ENCODE measurements at regions not wholly inside any gene's neighbourhood (a gene's known extent, or its start where the extent isn't known, plus 50 kb on each side); places are given as distances from the start of the nearest gene placed in this dataset.

DNA sequence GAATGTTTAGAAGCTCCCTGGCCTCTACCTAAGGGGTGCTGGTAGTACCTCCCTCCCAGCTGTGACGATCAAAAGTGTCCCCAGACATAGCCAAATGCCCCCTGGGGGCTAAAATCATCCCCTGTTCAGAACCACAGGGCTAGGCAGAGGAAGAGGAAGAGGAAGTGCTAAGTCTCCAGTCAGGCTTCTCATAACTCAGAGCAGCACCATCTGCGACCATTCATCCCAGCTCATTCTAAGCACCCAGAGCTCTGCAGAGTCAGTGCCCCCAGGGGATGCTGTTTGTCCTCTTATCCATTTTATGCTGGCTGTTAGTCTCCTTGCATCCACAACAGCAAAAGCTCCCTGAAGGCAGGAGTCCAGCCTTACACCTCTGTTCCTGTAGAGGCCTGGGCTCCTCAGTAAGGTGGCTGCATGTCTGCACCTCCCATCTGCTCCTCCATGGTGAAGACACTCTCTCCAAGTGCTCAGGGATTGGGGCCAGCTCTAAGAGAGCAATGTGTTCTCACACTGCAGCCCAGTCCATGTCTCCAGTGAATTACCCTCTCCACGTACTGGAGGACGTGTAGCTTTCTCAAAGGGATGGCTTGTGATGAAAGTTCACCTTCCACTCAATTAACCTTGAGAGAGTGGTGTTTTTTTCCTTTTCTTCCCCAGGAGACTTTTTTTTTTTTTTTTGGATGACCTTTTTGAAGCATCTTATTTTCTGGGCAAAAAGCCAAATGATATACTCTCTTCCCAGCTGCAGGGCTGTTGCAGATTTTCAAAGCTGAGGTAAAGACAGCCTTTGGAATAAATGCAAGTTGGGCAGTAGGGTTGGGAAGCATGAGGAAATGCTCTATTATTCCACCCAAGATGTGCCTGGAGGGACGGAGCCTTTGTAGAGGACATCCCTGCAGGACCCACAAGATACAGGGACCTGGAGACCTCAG, 158.9 kb upstream of the SLC14A2 start:
- TF ChIP-seq, protein P1, sequence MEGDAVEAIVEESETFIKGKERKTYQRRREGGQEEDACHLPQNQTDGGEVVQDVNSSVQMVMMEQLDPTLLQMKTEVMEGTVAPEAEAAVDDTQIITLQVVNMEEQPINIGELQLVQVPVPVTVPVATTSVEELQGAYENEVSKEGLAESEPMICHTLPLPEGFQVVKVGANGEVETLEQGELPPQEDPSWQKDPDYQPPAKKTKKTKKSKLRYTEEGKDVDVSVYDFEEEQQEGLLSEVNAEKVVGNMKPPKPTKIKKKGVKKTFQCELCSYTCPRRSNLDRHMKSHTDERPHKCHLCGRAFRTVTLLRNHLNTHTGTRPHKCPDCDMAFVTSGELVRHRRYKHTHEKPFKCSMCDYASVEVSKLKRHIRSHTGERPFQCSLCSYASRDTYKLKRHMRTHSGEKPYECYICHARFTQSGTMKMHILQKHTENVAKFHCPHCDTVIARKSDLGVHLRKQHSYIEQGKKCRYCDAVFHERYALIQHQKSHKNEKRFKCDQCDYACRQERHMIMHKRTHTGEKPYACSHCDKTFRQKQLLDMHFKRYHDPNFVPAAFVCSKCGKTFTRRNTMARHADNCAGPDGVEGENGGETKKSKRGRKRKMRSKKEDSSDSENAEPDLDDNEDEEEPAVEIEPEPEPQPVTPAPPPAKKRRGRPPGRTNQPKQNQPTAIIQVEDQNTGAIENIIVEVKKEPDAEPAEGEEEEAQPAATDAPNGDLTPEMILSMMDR (IDR thresholded peaks at IDR 0.05), result no peak
- no peak for TF ChIP-seq EZH2phosphoT487 (IDR thresholded peaks at IDR 0.05)
